GM19467 (cell line): ENCODE measurements at regions not wholly inside any gene's neighbourhood (a gene's known extent, or its start where the extent isn't known, plus 50 kb on each side); places are given as distances from the start of the nearest gene placed in this dataset.

ENCODE experiments used
- ATAC-seq: cut with Tn5 transposase; IDR thresholded peaks from one replicate; pipeline ENCODE4 v1.9.1; 2021; ENCODE audit warnings: mild to moderate bottlenecking, moderate library complexity; ENCODE audit not compliant: unreplicated experiment

GRCh38 chr11:81071606-81072005, 1630.8 kb upstream of the TENM4 start:
- no peak for ATAC-seq

GRCh38 chr11:81070948-81071347, 1630.1 kb upstream of the TENM4 start:
- no peak for ATAC-seq

GRCh38 chr11:81059356-81059755, 1618.5 kb upstream of the TENM4 start:
- no peak for ATAC-seq

- no peak for ATAC-seq
Observed at GRCh38 chr11:81052344-81053158, 1611.7 kb upstream of the TENM4 start.

- ATAC-seq, result no peak
Observed at GRCh38 chr11:81039916-81040524, 1599.2 kb upstream of the TENM4 start.

GRCh38 chr11:81036168-81036870, 1595.5 kb upstream of the TENM4 start:
- ATAC-seq, result no peak

- no peak for ATAC-seq
Observed at GRCh38 chr11:81033779-81034540, 1593.1 kb upstream of the TENM4 start.

GRCh38 chr11:81032906-81033305, 1592.1 kb upstream of the TENM4 start:
- no peak for ATAC-seq

GRCh38 chr11:81030186-81030585, 1589.4 kb upstream of the TENM4 start:
- no peak for ATAC-seq

- no peak for ATAC-seq
Observed at GRCh38 chr11:81026032-81026431, 1585.2 kb upstream of the TENM4 start.

GRCh38 chr11:81022057-81022456, 1581.2 kb upstream of the TENM4 start:
- no peak for ATAC-seq

- no peak for ATAC-seq
Observed at GRCh38 chr11:81010631-81011030, 1569.8 kb upstream of the TENM4 start.

- ATAC-seq, result no peak
Observed at GRCh38 chr11:81007046-81007445, 1566.2 kb upstream of the TENM4 start.

- no peak for ATAC-seq
Observed at GRCh38 chr11:81005595-81005994, 1564.8 kb upstream of the TENM4 start.

GRCh38 chr11:81004576-81004975, 1563.7 kb upstream of the TENM4 start:
- no peak for ATAC-seq

GRCh38 chr11:81002374-81002773, 1561.5 kb upstream of the TENM4 start:
- ATAC-seq, result no peak

- ATAC-seq, result no peak
Observed at GRCh38 chr11:81000735-81001134, 1559.9 kb upstream of the TENM4 start.

GRCh38 chr11:81000334-81000733, 1559.5 kb upstream of the TENM4 start:
- ATAC-seq, result no peak

- ATAC-seq, result no peak
Observed at GRCh38 chr11:80995523-80995922, 1554.7 kb upstream of the TENM4 start.

GRCh38 chr11:80993536-80993935, 1552.7 kb upstream of the TENM4 start:
- ATAC-seq, result no peak

- ATAC-seq, result no peak
Observed at GRCh38 chr11:80990885-80991284, 1550.1 kb upstream of the TENM4 start.
